Activated T-helper 17 cell treated with anti-CD3 and anti-CD28 coated beads, Interleukin-2, amount 50 U/mL, for 72 hours (primary cell): ENCODE measurements at regions not wholly inside any gene's neighbourhood (a gene's known extent, or its start where the extent isn't known, plus 50 kb on each side); places are given as distances from the start of the nearest gene placed in this dataset.
"Not testable (repeated sequence)": the region's sequence is repeated elsewhere in the genome, so short reads cannot be mapped to it uniquely, and the experiment has no call there.

Experiments used
- ATAC-seq: fragments of 150-1000 bp; cut with Tn5 transposase; replicated peaks from 2 replicates; pipeline ENCODE4 v1.10.0; 2021; ENCODE audit warnings: mild to moderate bottlenecking, moderate library complexity
- H3K27ac Mint-ChIP-seq: one replicate; pipeline ENCODE4 v1.8.0; 2022; ENCODE audit warnings: mixed read lengths
- H3K27me3 Mint-ChIP-seq: one replicate; pipeline ENCODE4 v1.8.0; 2022; ENCODE audit warnings: mixed read lengths
- H3K36me3 Mint-ChIP-seq: one replicate; pipeline ENCODE4 v1.8.0; 2022; ENCODE audit warnings: low read depth, mild to moderate bottlenecking, mixed read lengths
- H3K4me1 Mint-ChIP-seq: one replicate; pipeline ENCODE4 v1.8.0; 2022; ENCODE audit warnings: mixed read lengths
- H3K4me3 Mint-ChIP-seq: one replicate; pipeline ENCODE4 v1.8.0; 2022; ENCODE audit warnings: mild to moderate bottlenecking, mixed read lengths
- H3K9me3 Mint-ChIP-seq: one replicate; pipeline ENCODE4 v1.8.0; 2022; ENCODE audit warnings: mixed read lengths

- Mint-ChIP-seq H3K27ac (peak overlapping the region; percentile 6), H3K4me1 (peaks cover 5% of the 10 kb centered on the region)
Observed at GRCh38 chr2:203619267-203619878, 84.3 kb upstream of the RAPH1 start.

DNA sequence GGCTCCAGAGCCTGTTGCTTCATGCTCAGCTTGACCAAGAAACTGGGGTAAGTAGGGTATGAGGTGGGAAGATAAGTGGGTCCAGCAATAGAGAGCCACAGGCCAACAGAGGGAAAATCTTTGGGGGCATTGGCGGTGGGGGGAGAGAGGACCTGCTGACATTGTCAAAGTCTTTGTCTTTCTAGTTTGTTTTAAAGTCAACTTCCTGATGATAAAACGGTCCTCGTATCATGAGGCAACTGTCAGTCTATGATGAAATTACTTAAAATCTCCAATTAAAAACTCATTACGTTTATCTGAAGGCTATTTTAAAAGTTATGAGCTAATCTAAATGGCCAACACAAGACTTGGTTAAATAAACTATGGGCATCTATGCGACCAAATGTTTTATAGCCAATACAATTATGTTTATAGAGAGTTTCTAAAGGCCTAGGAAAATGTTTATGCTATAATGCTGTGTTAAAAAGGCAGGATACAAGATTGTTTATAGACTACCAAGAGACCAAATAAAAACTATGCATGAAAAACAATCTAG, 84.4 kb upstream of the CD28 start:
- H3K27ac Mint-ChIP-seq: no peak overlapping the region
- H3K9me3 Mint-ChIP-seq: peaks cover 14% of the 10 kb centered on the region
- H3K27me3 Mint-ChIP-seq: no peaks in the 10 kb centered on the region

More at GRCh38 chr2:203619267-203619878, 84.3 kb upstream of the RAPH1 start:
- Mint-ChIP-seq H3K4me3 (no peak overlapping the region), H3K27me3 (no peaks in the 10 kb centered on the region), H3K9me3 (peaks cover 14% of the 10 kb centered on the region), H3K36me3 (no peaks in the 10 kb centered on the region)
- no peak for ATAC-seq

GRCh38 chr2:203623096-203623495, 83.3 kb upstream of the CD28 start:
- no peaks in the 10 kb centered on the region for H3K36me3 Mint-ChIP-seq
- peaks cover 5% of the 10 kb centered on the region for H3K4me1 Mint-ChIP-seq
- H3K9me3 Mint-ChIP-seq: peaks cover 14% of the 10 kb centered on the region

More for the DNA sequence above, 84.4 kb upstream of the CD28 start:
- no peak for ATAC-seq
- Mint-ChIP-seq H3K36me3 (no peaks in the 10 kb centered on the region), H3K4me1 (peaks cover 5% of the 10 kb centered on the region), H3K4me3 (no peak overlapping the region)

GRCh38 chr2:203623661-203624060, 82.8 kb upstream of the CD28 start:
- peak; percentile 54 for ATAC-seq
- Mint-ChIP-seq H3K4me1 (peaks cover 5% of the 10 kb centered on the region), H3K27ac (peak overlapping the region; percentile 50), H3K9me3 (peaks cover 14% of the 10 kb centered on the region), H3K36me3 (no peaks in the 10 kb centered on the region), H3K27me3 (no peaks in the 10 kb centered on the region), H3K4me3 (peak overlapping the region; percentile 32)

More at GRCh38 chr2:203623096-203623495, 83.3 kb upstream of the CD28 start:
- no peak overlapping the region for H3K4me3 Mint-ChIP-seq
- no peaks in the 10 kb centered on the region for H3K27me3 Mint-ChIP-seq
- H3K27ac Mint-ChIP-seq: no peak overlapping the region
- ATAC-seq: no peak

GRCh38 chr2:203625701-203626100, 80.7 kb upstream of the CD28 start:
- H3K4me1 Mint-ChIP-seq: peaks cover 5% of the 10 kb centered on the region
- H3K27ac Mint-ChIP-seq: no peak overlapping the region
- H3K27me3 Mint-ChIP-seq: no peaks in the 10 kb centered on the region
- no peak for ATAC-seq
- H3K4me3 Mint-ChIP-seq: no peak overlapping the region
- no peaks in the 10 kb centered on the region for H3K36me3 Mint-ChIP-seq
- peaks cover 10% of the 10 kb centered on the region for H3K9me3 Mint-ChIP-seq

DNA sequence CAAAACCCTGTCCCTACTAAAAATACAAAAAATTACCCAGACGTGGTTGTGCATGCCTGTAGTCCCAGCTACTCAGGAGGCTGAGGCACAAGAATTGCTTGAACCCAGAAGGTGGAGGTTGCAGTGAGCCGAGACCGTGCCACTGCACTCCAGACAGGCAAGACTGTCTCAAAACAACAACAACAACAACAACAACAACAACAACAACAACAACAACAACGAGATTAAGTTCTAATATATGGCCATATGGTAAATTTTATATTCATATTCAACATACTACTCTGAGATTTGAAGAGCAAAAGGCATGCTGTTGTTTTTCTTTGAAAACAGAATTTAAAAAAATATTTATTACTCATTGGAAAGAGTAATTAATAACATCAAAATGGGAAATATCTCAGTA, 80.2 kb upstream of the CD28 start:
- not testable (repeated sequence) for H3K27me3 Mint-ChIP-seq, H3K27ac Mint-ChIP-seq, H3K4me1 Mint-ChIP-seq, H3K4me3 Mint-ChIP-seq, ATAC-seq, H3K36me3 Mint-ChIP-seq
- peaks cover 10% of the 10 kb centered on the region for H3K9me3 Mint-ChIP-seq

GRCh38 chr2:203626952-203627681, 79.3 kb upstream of the CD28 start:
- peaks cover 5% of the 10 kb centered on the region for H3K4me1 Mint-ChIP-seq
- no peak overlapping the region for H3K4me3 Mint-ChIP-seq
- H3K9me3 Mint-ChIP-seq: peaks cover 3% of the 10 kb centered on the region
- H3K36me3 Mint-ChIP-seq: no peaks in the 10 kb centered on the region
- no peaks in the 10 kb centered on the region for H3K27me3 Mint-ChIP-seq
- no peak for ATAC-seq
- no peak overlapping the region for H3K27ac Mint-ChIP-seq

DNA sequence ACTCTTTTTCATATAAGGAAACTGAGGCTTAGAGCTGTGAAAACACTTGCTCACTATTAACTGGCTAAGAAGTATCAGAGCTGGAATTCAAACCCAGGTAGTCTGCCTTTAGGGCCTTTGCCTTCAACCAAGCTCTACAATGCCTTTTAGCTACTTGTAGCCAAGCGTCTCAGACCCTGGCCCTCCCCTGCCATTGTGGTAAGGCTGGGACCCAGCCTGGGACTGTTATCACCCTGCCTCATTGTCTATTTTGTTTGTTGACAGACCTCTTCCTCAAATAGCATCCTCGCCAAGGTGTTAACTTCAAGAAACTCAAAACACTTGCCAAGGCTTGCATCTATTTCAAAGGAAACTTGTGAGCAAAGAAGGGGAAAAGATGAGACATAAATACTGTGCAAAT, 76.7 kb upstream of the CD28 start:
- Mint-ChIP-seq H3K9me3 (no peaks in the 10 kb centered on the region), H3K4me3 (no peak overlapping the region), H3K4me1 (no peaks in the 10 kb centered on the region), H3K27ac (no peak overlapping the region), H3K27me3 (no peaks in the 10 kb centered on the region), H3K36me3 (no peaks in the 10 kb centered on the region)
- no peak for ATAC-seq

- ATAC-seq: no peak
- Mint-ChIP-seq H3K4me3 (no peak overlapping the region), H3K27me3 (no peaks in the 10 kb centered on the region), H3K9me3 (no peaks in the 10 kb centered on the region), H3K27ac (no peak overlapping the region), H3K36me3 (no peaks in the 10 kb centered on the region), H3K4me1 (no peaks in the 10 kb centered on the region)
Observed at GRCh38 chr2:203631068-203631757, 75.2 kb upstream of the CD28 start.

DNA sequence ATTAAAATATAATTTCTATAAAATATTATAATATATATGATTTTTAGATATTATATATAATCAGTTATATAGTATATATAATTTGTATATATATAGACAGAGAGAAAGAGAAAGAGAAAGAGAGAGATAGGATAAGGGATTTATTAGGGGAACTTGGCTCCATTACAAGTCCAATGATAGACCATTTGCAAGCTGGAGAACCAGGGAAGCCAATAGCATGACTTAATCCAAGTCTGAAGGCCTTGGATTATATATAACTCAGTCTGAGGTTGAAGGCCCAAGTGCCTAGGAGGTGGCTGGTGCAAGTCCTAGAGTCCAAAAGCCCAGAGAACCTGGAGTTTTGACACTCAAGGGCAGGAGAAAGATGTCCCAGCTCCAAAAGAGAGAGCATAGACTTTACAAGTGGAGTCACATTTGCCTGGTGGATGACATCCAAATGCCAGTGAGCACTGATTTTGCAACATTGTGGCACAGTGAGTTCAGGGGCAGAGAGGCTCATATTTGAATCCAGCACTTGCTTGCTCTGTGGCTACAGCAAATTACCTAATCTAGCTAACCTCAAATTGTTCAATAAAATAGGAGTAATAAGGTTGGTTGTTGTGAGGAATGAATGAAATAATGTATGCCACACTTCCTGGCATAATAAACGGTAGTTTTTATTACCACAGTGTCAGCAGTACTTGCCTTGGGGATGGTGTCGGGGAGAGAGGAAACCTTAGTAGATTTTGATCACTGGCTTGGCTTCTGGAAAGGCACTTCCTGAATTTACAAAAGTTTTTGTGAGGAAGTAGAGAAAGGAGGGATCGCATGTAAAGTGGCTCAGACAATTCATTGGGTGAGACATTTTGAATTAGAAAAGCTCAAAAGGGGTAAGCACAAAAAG, 69.6 kb upstream of the CD28 start:
- Mint-ChIP-seq H3K36me3 (no peaks in the 10 kb centered on the region), H3K27me3 (no peaks in the 10 kb centered on the region), H3K4me3 (peak overlapping the region; percentile 13), H3K9me3 (no peaks in the 10 kb centered on the region), H3K27ac (peak overlapping the region; percentile 54), H3K4me1 (peaks cover 18% of the 10 kb centered on the region)
- no peak for ATAC-seq

DNA sequence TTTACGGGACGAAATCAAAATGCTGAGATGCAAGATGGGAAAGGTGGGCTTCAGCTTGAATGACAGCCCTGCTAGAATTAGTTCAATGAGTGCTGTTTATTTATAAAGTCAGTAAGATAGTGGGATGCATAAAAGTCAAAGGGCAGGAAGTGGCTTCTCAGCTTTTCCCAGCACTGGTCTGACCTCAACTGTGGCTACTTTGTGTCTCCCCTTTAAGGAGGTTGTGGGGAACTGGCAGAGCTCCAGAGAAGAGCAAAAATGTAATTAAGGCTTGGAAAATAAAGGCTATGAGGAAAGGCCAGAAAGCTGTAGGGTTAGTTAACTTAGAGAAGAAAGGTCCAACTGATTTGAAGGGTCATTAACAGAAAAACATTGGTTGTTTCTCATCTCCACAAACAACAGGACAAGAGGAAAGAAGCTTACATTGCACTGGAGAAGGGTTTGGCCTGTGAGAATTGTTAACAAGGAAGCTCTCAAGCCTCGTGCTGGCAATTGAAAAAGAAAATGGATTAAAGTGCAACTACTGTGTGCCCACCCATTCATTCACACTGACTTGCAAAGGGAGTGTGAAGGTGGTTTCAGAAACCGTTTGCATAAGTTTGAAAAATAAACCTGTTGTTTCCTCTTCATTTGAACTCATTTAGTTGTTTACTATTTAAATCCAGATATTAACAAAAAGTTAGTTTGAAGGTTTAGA, 68.8 kb upstream of the CD28 start:
- peak overlapping the region; percentile 54 for H3K27ac Mint-ChIP-seq

GRCh38 chr2:203641865-203642264, 64.6 kb upstream of the CD28 start:
- not testable (repeated sequence) for H3K27ac Mint-ChIP-seq, H3K27me3 Mint-ChIP-seq, ATAC-seq, H3K4me3 Mint-ChIP-seq, H3K36me3 Mint-ChIP-seq, H3K9me3 Mint-ChIP-seq
- H3K4me1 Mint-ChIP-seq: peaks cover 14% of the 10 kb centered on the region

More for the DNA sequence above, 68.8 kb upstream of the CD28 start:
- ATAC-seq: no peak
- Mint-ChIP-seq H3K36me3 (no peaks in the 10 kb centered on the region), H3K9me3 (no peaks in the 10 kb centered on the region), H3K27me3 (no peaks in the 10 kb centered on the region), H3K4me3 (peak overlapping the region; percentile 13), H3K4me1 (peaks cover 18% of the 10 kb centered on the region)

DNA sequence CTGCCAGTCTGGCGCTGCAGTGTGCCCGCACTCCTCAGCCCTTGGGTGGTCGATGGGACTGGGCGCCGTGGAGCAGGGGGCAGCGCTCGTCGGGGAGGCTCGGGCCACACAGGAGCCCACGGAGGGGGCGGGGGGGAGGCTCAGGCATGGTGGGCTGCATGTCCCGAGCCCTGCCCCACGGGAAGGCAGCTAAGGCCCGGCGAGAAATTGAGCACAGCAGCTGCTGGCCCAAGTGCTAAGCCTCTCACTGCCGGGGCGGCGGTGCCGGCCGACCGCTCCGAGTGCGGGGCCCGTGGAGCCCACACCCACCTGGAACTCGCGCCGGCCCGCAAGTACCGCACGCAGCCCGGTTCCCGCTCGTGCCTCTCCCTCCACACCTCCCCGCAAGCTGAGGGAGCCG, 63.6 kb upstream of the CD28 start:
- not testable (repeated sequence) for H3K36me3 Mint-ChIP-seq, H3K4me1 Mint-ChIP-seq, H3K4me3 Mint-ChIP-seq, H3K9me3 Mint-ChIP-seq, H3K27ac Mint-ChIP-seq, ATAC-seq, H3K27me3 Mint-ChIP-seq
